K562 (cell line): ENCODE measurements at regions not wholly inside any gene's neighbourhood (a gene's known extent, or its start where the extent isn't known, plus 50 kb on each side); places are given as distances from the start of the nearest gene placed in this dataset.

Experiments used
- ATAC-seq: fragments of 200-7000 bp; cut with Tn5 transposase; 3 replicates; pipeline ENCODE4 v1.9.1; 2020; ENCODE audit warnings: moderate library complexity
- BruUV-seq: library from RNA; stranded (reverse); fragments of 400-500 nt; replicated peaks from 2 replicates; lab custom pipeline; 2021; lab: Mats Ljungman, UMichigan
- CTCF ChIA-PET: fragments of 300-600 bp; formaldehyde crosslinking; extraction: SDS; loops from one replicate; lab custom pipeline; 2021; ENCODE audit warnings: low intra/inter-chr PET ratio; lab: Yijun Ruan, JAX
- POLR2A ChIA-PET: fragments of 300-600, 350-650 bp; sonication (Branson Sonifier 250); formaldehyde crosslinking; extraction: SDS; loops from one replicate; lab custom pipeline; 2021; ENCODE audit warnings: antibody characterized with exemption, inconsistent platforms; lab: Yijun Ruan, JAX
- DNase-seq, 4 experiments: peaks; one replicate each; pipeline versions ENCODE4 v3.0.0 to v3.0.0-alpha.2; 2011 to 2018; ENCODE audit warnings: low spot score in 3 of 4, mixed read lengths in 3 of 4; ENCODE audit errors: extremely low read depth in 1 of 4
- FAIRE-seq: peaks from 2 replicates; lab custom pipeline; 2011; peaks lifted over from hg19 to GRCh38; lab: Jason Lieb, UNC
- H2AFZ ChIP-seq: 2 replicates; pipeline ENCODE4 v1.6.0; 2011; ENCODE audit warnings: low read depth, low read length, control low read depth, inconsistent platforms
- H3K27ac ChIP-seq: fragments of 200-600 bp; 3 replicates; pipeline ENCODE4 v1.8.0; 2011; ENCODE audit warnings: low read depth, mild to moderate bottlenecking, control low read depth, inconsistent platforms, low read length, moderate library complexity, mixed read lengths; ENCODE audit errors: extremely low read depth
- H3K27me3 ChIP-seq, 2 experiments: fragments of 300-600 bp in 1 of 2; 2 replicates in 1 of 2; 3 replicates in 1 of 2; pipeline versions ENCODE4 v1.6.0 to v1.8.0; 2011; ENCODE audit warnings: inconsistent platforms in 2 of 2, low read length in 2 of 2, mild to moderate bottlenecking in 1 of 2, mixed read lengths in 1 of 2, moderate library complexity in 1 of 2; ENCODE audit not compliant: control insufficient read depth in 2 of 2, insufficient read depth in 2 of 2
- H3K36me3 ChIP-seq: fragments of 300-600 bp; 3 replicates; pipeline ENCODE4 v1.8.0; 2011; ENCODE audit warnings: mild to moderate bottlenecking, low read length, inconsistent platforms; ENCODE audit not compliant: control insufficient read depth, insufficient read depth
- H3K4me1 ChIP-seq, 2 experiments: fragments of 200-600 bp in 1 of 2; replicated peaks in 1 of 2; 2 replicates in 1 of 2; 3 replicates in 1 of 2; pipeline versions ENCODE4 v1.5.1 to v1.8.0; 2011; ENCODE audit warnings: inconsistent platforms in 2 of 2, low read length in 2 of 2, mild to moderate bottlenecking in 1 of 2, mixed read lengths in 1 of 2, moderate library complexity in 1 of 2; ENCODE audit not compliant: control insufficient read depth in 2 of 2, insufficient read depth in 2 of 2
- H3K4me2 ChIP-seq: 2 replicates; pipeline ENCODE4 v1.6.1; 2011; ENCODE audit warnings: low read length, control low read depth, inconsistent platforms, mixed read lengths; ENCODE audit not compliant: insufficient read depth
- H3K4me3 ChIP-seq: fragments of 200-600 bp; sonication (generic), shearing (Covaris generic); 2 replicates; pipeline ENCODE4 v1.5.1; 2016; ENCODE audit warnings: control low read depth, inconsistent platforms
- H3K79me2 ChIP-seq: fragments of 200-600 bp; 3 replicates; pipeline ENCODE4 v1.8.0; 2011; ENCODE audit warnings: low read length, inconsistent platforms; ENCODE audit not compliant: control insufficient read depth, insufficient read depth
- H3K9ac ChIP-seq, 2 experiments: 2 replicates each; pipeline versions ENCODE4 v1.6.0 to v1.6.1; 2011; ENCODE audit warnings: low read depth in 2 of 2, low read length in 2 of 2, control low read depth in 1 of 2, inconsistent platforms in 1 of 2, mild to moderate bottlenecking in 1 of 2, mixed read lengths in 1 of 2; ENCODE audit not compliant: insufficient read depth in 1 of 2
- H3K9me1 ChIP-seq: one replicate; pipeline ENCODE4 v1.6.0; 2011; ENCODE audit warnings: inconsistent platforms, mild to moderate bottlenecking, low read length, moderate library complexity; ENCODE audit not compliant: control insufficient read depth, insufficient read depth
- H3K9me3 ChIP-seq: replicated peaks from 2 replicates; pipeline ENCODE4 v1.5.1; 2011; ENCODE audit warnings: low read depth, low read length, inconsistent platforms; ENCODE audit not compliant: control insufficient read depth, insufficient read depth
- H4K20me1 ChIP-seq: replicated peaks from 2 replicates; pipeline ENCODE4 v1.6.1; 2011; ENCODE audit warnings: low read length, inconsistent platforms, mixed read lengths; ENCODE audit not compliant: control insufficient read depth, insufficient read depth
- ARID1B ChIP-seq: fragments of 450-650 bp; IDR thresholded peaks from 2 replicates; pipeline ENCODE4 v1.6.1; 2016; ENCODE audit warnings: antibody characterized with exemption, mild to moderate bottlenecking, inconsistent platforms
- ELF2 ChIP-seq: fragments of 250-450 bp; sonication (Bioruptor Pico); IDR thresholded peaks from 2 replicates; pipeline ENCODE4 v1.5.0; 2021; ENCODE audit warnings: mild to moderate bottlenecking
- KLF1 ChIP-seq: fragments of 450-650 bp; IDR thresholded peaks from 2 replicates; pipeline ENCODE4 v1.6.1; 2016; ENCODE audit warnings: missing genetic modification characterization, missing compliant biosample characterization
- MAFK ChIP-seq: IDR thresholded peaks from 2 replicates; pipeline ENCODE4 v1.6.1; 2011; ENCODE audit warnings: low read length, improper control_type of control experiment
- NCOA1 ChIP-seq: fragments of 450-650 bp; IDR thresholded peaks from 2 replicates; pipeline ENCODE4 v1.6.1; 2016; ENCODE audit warnings: low read depth
- PYGO2 ChIP-seq: fragments of 450-650 bp; IDR thresholded peaks from 2 replicates; pipeline ENCODE4 v1.6.1; 2016; ENCODE audit warnings: mild to moderate bottlenecking, missing genetic modification characterization, moderate library complexity, missing compliant biosample characterization
- RBM25 ChIP-seq: fragments of 200-400 bp; formaldehyde crosslinking; IDR thresholded peaks from 2 replicates; pipeline ENCODE4 v1.6.1; 2018; ENCODE audit warnings: low read length, low read depth, moderate library complexity; ENCODE audit not compliant: severe bottlenecking
- SMC3 ChIP-seq: conservative IDR thresholded peaks from 2 replicates; pipeline ENCODE4 v1.6.1; 2011; ENCODE audit warnings: low read depth, low read length, improper control_type of control experiment; ENCODE audit not compliant: insufficient read depth
- U2AF2 ChIP-seq: fragments of 200-400 bp; formaldehyde crosslinking; optimal IDR thresholded peaks from 2 replicates; pipeline ENCODE3; 2017; ENCODE audit warnings: low read depth, mild to moderate bottlenecking, low read length
- ZNF165 ChIP-seq: fragments of 250-450 bp; sonication (Bioruptor Pico); IDR thresholded peaks from 2 replicates; pipeline ENCODE4 v1.4.0; 2020; ENCODE audit warnings: borderline replicate concordance
- ZNF354B ChIP-seq: fragments of 250-450 bp; sonication (Bioruptor Pico); IDR thresholded peaks from 2 replicates; pipeline ENCODE4 v1.4.0; 2020
- ZNF408 ChIP-seq: fragments of 250-450 bp; sonication (Bioruptor Pico); IDR thresholded peaks from 2 replicates; pipeline ENCODE4 v1.4.0; 2020; ENCODE audit warnings: low read depth, mild to moderate bottlenecking, moderate library complexity
- ZNF41 ChIP-seq: fragments of 250-450 bp; sonication (Bioruptor Pico); conservative IDR thresholded peaks from 2 replicates; pipeline ENCODE4 v1.4.0; 2020; ENCODE audit warnings: mild to moderate bottlenecking
- ZSCAN29 ChIP-seq: fragments of 450-650 bp; IDR thresholded peaks from 2 replicates; pipeline ENCODE4 v1.6.1; 2017
- WGBS: fragments of 100-300 bp; shearing (Covaris generic); methylation state at CpG from one replicate; pipeline ENCODE4 v1.1.6; 2016; ENCODE audit warnings: low coverage, mixed read lengths; ENCODE audit not compliant: insufficient coverage; ENCODE audit errors: missing lambda C conversion rate; 5-methylcytosine and 5-hydroxymethylcytosine counted together
- in situ Hi-C: fragments of 300-500 bp; cut with MboI; formaldehyde crosslinking; loops from 4 replicates; pipeline ENCODE4 v1.15.0; 2018; ENCODE audit warnings: inconsistent platforms, mixed read lengths
- intact Hi-C: fragments of 100-400 bp; cut with micrococcal nuclease; formaldehyde crosslinking; loops from 2 replicates; pipeline ENCODE4 v1.14.2; 2022
- TF ChIP-seq, protein P1 (sequence below): fragments of 450-650 bp; formaldehyde crosslinking; IDR thresholded peaks from 2 replicates; pipeline ENCODE4 v1.4.0; 2020; ENCODE audit warnings: mild to moderate bottlenecking, moderate library complexity

DNA sequence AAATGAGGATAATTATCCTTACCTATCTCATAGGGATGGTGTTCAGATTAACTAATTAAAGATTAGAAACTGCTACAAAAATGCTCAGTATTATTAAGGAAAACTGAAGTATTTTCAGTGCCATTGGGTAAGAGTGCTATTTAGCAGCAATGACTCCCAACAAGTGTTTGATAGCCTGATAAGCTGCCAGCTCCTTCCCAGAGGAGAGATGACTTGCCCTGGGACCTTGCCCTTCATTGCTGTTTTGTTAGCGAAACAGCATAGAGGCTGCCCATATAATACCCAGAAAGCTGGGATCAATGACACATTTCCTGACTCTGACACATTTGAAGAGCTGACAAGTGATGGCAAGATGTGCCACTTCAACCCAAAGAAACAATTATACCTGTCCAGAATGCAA lies 592.2 kb downstream of the ADGRL2 start:
- Histone ChIP-seq H4K20me1 (no peaks in the 10 kb centered on the region), H2AFZ (no peak overlapping the region), H3K27me3 (no peaks in the 10 kb centered on the region), H3K27ac (no peak overlapping the region), H3K9me3 (no peaks in the 10 kb centered on the region), H3K9me1 (no peaks in the 10 kb centered on the region), H3K9ac (no peak overlapping the region), H3K4me3 (no peak overlapping the region), H3K36me3 (no peaks in the 10 kb centered on the region), H3K4me1 (no peaks in the 10 kb centered on the region), H3K4me2 (no peak overlapping the region), H3K79me2 (no peaks in the 10 kb centered on the region)
- ChIA-PET POLR2A (no interaction called here), CTCF (no interaction called here)
- FAIRE-seq (no peak), DNase-seq (no peak), ATAC-seq (no peak)
- intact Hi-C loops = no loop called here
- 11% methylated on average over 1 of the region's 1 CpG for WGBS
- in situ Hi-C loops = no loop called here
- BruUV-seq = no TSS peak
- TF ChIP-seq ZSCAN29 (no peak), SMC3 (no peak), KLF1 (tag) (no peak), RBM25 (no peak), ZNF165 (CRISPR knock-in tag) (no peak), MAFK (no peak), ZNF408 (CRISPR knock-in tag) (no peak), ELF2 (CRISPR knock-in tag) (no peak), NCOA1 (no peak), U2AF2 (no peak), PYGO2 (tag) (no peak), ARID1B (no peak), ZNF354B (no peak), ZNF41 (CRISPR knock-in tag) (no peak)
- TF ChIP-seq, protein P1, sequence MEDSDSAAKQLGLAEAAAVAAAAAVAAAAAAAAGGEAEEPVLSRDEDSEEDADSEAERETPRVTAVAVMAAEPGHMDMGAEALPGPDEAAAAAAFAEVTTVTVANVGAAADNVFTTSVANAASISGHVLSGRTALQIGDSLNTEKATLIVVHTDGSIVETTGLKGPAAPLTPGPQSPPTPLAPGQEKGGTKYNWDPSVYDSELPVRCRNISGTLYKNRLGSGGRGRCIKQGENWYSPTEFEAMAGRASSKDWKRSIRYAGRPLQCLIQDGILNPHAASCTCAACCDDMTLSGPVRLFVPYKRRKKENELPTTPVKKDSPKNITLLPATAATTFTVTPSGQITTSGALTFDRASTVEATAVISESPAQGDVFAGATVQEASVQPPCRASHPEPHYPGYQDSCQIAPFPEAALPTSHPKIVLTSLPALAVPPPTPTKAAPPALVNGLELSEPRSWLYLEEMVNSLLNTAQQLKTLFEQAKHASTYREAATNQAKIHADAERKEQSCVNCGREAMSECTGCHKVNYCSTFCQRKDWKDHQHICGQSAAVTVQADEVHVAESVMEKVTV (CRISPR knock-in tag) = no peak
- TF ChIP-seq, all 486 proteins: peak for 0
